ENCODE measurements at regions not wholly inside any gene's neighbourhood (a gene's known extent, or its start where the extent isn't known, plus 50 kb on each side); places are given as distances from the start of the nearest gene placed in this dataset.

- Histone ChIP-seq H3K4me3 (no peak overlapping the region), H3K9me3 (no peaks in the 10 kb centered on the region), H3K36me3 (no peaks in the 10 kb centered on the region), H3K27ac (no peak overlapping the region), H3K27me3 (no peaks in the 10 kb centered on the region), H3K4me1 (no peaks in the 10 kb centered on the region)
- intact Hi-C loops (cut with DNase I; ENCODE audit: low total_unique reads) (no loop called here), in situ Hi-C loops (cut with MboI; ENCODE audit: low sequenced_read_pairs in 4 of 4) (no loop called here)
- DNase-seq (no peak), ATAC-seq (no peak)
- no peak for TF ChIP-seq POLR2A (IDR thresholded peaks at IDR 0.05)
- no peak for TF ChIP-seq CTCF (IDR thresholded peaks at IDR 0.05 in 4 of 5, conservative IDR thresholded peaks at IDR 0.05 in 1 of 5)
Measured at GRCh38 chr9:3008091-3008490, 164.2 kb upstream of the PUM3 start.

GRCh38 chr9:3007326-3007725 lies 163.4 kb upstream of the PUM3 start:
- in situ Hi-C loops (cut with MboI; ENCODE audit: low sequenced_read_pairs in 4 of 4) (no loop called here), intact Hi-C loops (cut with DNase I; ENCODE audit: low total_unique reads) (no loop called here)
- Histone ChIP-seq H3K36me3 (no peaks in the 10 kb centered on the region), H3K9me3 (no peaks in the 10 kb centered on the region), H3K4me3 (no peak overlapping the region), H3K27me3 (no peaks in the 10 kb centered on the region), H3K4me1 (no peaks in the 10 kb centered on the region), H3K27ac (no peak overlapping the region)
- TF ChIP-seq POLR2A (IDR thresholded peaks at IDR 0.05) (no peak), CTCF (IDR thresholded peaks at IDR 0.05 in 4 of 5, conservative IDR thresholded peaks at IDR 0.05 in 1 of 5) (no peak)
- ATAC-seq (no peak), DNase-seq (no peak)

- H3K27me3 ChIP-seq: no peaks in the 10 kb centered on the region
- no peak overlapping the region for H3K27ac ChIP-seq
- TF ChIP-seq CTCF (IDR thresholded peaks at IDR 0.05 in 4 of 5, conservative IDR thresholded peaks at IDR 0.05 in 1 of 5): no peak
- no peak for TF ChIP-seq POLR2A (IDR thresholded peaks at IDR 0.05)
- intact Hi-C loops (cut with DNase I; ENCODE audit: low total_unique reads) (no loop called here), in situ Hi-C loops (cut with MboI; ENCODE audit: low sequenced_read_pairs in 4 of 4) (no loop called here)
- H3K4me1 ChIP-seq: no peaks in the 10 kb centered on the region
- no peak overlapping the region for H3K4me3 ChIP-seq
- no peak for DNase-seq
- ATAC-seq: no peak
- H3K9me3 ChIP-seq: no peaks in the 10 kb centered on the region
- no peaks in the 10 kb centered on the region for H3K36me3 ChIP-seq
Measured at GRCh38 chr9:3006851-3007250, 163.0 kb upstream of the PUM3 start.

- DNase-seq (no peak), ATAC-seq (no peak)
- Histone ChIP-seq H3K27me3 (peaks cover 0 to 2% (median 0%) of the 10 kb centered on the region in 3 donors), H3K36me3 (no peaks in the 10 kb centered on the region), H3K4me3 (no peak overlapping the region), H3K9me3 (no peaks in the 10 kb centered on the region), H3K27ac (no peak overlapping the region), H3K4me1 (no peaks in the 10 kb centered on the region)
- intact Hi-C loops (cut with DNase I; ENCODE audit: low total_unique reads) (no loop called here), in situ Hi-C loops (cut with MboI; ENCODE audit: low sequenced_read_pairs in 4 of 4) (no loop called here)
- TF ChIP-seq POLR2A (IDR thresholded peaks at IDR 0.05): no peak
- TF ChIP-seq CTCF (IDR thresholded peaks at IDR 0.05 in 4 of 5, conservative IDR thresholded peaks at IDR 0.05 in 1 of 5): no peak
Measured at GRCh38 chr9:3004572-3004971, 160.7 kb upstream of the PUM3 start.

- ATAC-seq (no peak), DNase-seq (no peak)
- H3K27ac ChIP-seq: no peak overlapping the region
- peaks cover 0 to 2% (median 0%) of the 10 kb centered on the region in 3 donors for H3K27me3 ChIP-seq
- H3K4me3 ChIP-seq: no peak overlapping the region
- intact Hi-C loops (cut with DNase I; ENCODE audit: low total_unique reads): no loop called here
- no peak for TF ChIP-seq POLR2A (IDR thresholded peaks at IDR 0.05)
- no peak for TF ChIP-seq CTCF (IDR thresholded peaks at IDR 0.05 in 4 of 5, conservative IDR thresholded peaks at IDR 0.05 in 1 of 5)
- in situ Hi-C loops (cut with MboI; ENCODE audit: low sequenced_read_pairs in 4 of 4): no loop called here
- H3K36me3 ChIP-seq: no peaks in the 10 kb centered on the region
- H3K9me3 ChIP-seq: no peaks in the 10 kb centered on the region
- no peaks in the 10 kb centered on the region for H3K4me1 ChIP-seq
Measured at GRCh38 chr9:3001311-3001710, 157.4 kb upstream of the PUM3 start.

Data from gastrocnemius medialis (tissue), 4 donors.